NCI-H2171 treated with DMSO at 0.1 percent for 48 hours (cell line): ENCODE measurements at regions not wholly inside any gene's neighbourhood (a gene's known extent, or its start where the extent isn't known, plus 50 kb on each side); places are given as distances from the start of the nearest gene placed in this dataset.
"Not testable (repeated sequence)": the region's sequence is repeated elsewhere in the genome, so short reads cannot be mapped to it uniquely, and the experiment has no call there.

Experiments used
- DNase-seq: peaks from one replicate; lab custom pipeline; 2025; lab: John Stamatoyannopoulos, UW

DNA sequence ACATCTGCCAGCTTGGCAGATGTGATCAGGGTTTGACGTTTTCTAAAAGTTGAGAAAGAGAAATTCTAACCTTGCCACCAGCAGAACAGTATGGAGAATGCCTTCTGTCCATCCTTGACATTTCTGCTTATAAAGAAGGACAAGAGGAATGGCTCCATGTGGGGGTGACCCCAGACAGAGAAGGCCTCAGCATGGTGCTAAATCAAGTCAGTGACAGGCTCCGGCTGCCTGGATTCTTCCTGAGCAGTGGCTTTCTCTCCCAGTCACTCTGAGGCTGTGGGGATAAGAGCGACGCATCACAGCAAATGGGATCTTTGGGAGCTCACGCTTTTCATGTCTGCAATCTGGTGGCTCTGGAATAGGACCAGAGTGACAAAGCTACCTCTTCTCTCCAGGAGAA is 640.2 kb upstream of the CAMK1G start:
- DNase-seq = no peak

DNA sequence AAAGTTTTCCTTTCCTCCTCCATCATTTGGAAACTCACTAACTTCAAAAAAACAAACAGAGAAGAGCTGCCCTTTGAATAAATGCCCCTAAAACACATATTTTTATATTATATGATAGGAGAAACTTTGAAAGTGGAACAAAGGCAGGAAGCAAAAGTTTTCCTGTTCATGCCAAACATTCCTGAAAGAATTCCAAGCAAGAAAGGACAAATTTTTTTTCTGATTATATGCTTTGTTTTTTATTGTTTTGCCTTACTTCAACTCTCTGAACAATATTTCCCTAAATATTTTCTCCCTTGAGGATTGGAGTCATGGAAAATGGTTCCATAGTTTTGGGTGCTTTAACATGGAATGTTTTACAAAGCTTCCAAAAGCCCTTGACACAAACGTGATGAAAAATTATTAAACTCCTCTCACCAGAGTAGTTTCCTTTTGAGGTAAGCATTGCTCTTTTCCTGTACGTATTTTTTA is 638.5 kb upstream of the CAMK1G start:
- DNase-seq = no peak

DNA sequence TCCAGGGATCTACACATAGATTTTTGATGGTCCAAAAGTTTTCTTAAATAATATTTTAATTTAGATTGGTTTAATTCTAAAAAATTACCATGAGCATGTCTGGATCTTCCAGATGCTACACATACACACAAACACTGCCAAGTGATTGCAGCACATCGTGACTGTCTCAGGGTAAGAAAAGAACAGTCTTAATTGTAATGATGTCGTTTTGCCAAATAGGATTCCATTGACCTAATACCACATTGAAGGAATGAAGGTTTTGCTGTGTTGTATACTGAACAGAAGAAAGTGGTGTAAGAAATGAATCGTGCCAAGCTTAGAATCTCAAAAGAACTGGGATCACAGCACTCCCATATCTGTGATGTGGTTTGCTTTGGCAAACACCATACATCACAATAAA is 633.3 kb upstream of the CAMK1G start:
- no peak for DNase-seq

DNA sequence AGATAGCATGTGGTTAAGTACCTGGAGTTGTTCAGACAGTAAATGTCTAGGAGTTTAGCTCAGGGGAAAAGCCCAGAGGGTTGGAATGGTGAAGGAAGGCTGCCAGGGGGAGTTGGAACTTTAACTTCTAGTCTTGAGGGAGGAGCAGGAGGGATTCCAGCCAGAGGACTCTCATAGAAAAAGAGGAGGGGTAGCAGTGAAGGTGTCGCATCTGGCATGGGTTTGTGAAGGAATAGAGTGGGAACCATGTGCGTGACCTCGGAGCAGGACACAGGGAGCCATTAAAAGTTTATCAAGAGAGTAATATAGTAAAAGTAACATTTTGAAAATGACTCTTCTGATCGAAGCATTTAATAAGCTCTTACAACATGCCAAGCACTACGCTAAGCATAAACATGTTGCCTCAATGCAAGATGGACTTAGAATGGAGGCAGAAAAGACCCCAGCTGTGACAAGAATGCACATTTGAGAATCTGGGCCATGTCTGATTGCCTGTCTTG is 632.4 kb upstream of the CAMK1G start:
- DNase-seq = no peak

DNA sequence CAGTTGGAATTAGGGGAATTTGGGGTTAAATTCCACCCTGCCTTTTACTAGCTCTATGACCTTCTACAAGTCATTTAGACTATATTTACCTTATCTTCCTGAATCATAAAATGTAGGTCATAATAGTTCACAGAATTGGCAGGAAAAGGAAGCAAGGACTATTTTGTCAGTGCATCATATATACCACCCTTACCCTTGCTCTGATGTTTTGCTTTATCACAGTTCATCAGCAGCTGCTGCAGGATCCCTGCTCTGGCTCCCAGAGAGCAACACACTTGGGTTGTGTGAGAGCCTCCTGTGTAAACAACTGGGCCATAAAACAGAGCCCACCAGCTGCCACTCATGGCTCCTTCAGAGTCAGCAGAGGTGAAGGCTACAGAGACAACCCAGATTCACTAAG is 631.6 kb upstream of the CAMK1G start:
- DNase-seq = peak; percentile 30

DNA sequence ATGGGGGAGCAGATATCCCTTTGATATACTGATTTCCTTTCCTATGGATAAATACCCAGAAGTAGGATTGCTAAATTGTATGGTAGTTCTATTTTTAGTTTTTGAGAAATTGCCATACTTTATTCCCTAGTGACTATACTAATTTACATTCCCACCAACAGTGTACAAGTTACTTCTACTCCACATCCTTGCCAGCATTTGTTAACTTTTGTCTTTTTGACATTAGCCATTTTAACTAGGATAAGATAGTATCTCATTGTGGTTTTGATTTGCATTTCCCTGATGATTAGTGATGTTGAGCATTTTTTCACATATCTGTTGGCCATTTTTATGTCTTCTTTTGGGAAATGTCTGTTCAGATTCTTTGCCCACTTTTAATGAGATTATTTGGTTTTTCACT is 620.6 kb upstream of the CAMK1G start:
- DNase-seq = no peak

DNA sequence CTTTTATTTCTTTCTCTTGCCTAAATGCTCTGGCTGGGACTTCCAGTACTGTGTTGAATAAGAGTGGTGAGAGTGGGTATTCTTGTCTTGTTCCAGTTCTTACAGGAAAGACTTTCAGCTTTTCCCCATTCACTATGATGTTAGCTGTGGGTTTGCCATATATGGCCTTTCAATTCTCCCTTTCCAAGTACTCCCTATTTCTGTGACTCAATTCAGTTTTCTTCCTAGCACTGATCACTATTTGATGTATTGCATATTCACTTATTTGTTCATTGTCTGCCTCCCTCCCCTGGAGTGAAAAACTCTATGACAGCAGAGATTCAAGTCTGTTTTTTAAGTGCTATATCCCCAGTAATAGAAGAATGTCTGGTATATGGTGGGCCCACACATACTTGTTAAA is 618.2 kb upstream of the CAMK1G start:
- no peak for DNase-seq

DNA sequence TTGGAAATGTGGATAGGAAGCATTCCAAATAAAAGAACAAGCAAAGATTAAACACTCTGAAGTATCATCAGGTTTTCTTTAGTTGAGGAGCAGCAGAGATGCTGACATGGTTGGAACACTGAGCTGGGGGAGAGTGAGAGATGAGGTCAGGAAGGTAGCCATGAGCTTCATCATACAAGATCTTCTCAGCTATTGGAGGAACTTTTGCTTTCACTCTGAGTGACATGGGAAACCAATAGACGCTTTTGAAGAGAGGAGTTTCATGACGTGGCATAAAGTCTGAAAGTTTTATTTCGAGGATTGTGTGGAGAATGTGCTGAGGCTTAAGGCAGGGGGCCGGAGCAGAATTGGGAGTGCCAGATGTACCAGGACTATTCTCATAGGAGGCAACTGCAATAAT is 616.2 kb upstream of the CAMK1G start:
- DNase-seq = no peak

DNA sequence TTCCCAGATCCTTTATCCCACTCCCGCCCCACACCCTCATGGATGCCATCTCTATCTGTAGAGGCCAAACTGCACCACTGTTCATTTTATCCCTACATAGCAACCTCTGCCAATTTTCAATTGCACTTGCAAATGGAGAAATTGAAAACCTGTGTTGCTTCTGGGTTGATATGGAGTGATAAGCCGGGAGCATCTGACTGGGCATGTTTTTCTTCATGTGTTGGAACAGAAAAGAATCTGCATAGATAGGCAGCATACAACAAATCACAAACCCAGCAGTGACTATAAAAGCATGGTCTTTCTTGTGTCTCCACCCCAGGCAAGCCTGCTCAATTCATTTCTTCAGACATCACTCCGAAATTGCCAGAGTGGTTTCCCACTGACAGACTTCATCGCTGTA is 608.8 kb upstream of the CAMK1G start:
- DNase-seq = no peak

DNA sequence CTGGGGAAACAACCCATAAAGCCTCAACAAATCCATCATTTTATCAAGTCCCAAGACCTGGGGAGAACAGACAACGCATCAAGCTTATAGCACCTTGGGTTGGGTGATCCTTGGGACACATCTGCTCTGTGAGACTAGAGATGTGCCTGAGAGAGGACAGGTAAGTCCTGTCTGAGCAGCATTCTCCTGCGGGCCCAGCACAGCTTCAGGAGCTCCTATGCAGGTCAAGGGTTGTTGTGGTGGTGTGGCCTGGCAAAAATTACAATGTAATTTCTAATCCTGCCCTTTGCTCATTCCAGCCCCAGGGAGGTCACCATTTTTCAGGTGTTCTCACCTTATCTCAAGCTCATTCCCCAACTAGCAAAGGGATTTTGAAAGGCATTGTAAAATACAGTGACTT is 608.1 kb upstream of the CAMK1G start:
- DNase-seq = no peak

DNA sequence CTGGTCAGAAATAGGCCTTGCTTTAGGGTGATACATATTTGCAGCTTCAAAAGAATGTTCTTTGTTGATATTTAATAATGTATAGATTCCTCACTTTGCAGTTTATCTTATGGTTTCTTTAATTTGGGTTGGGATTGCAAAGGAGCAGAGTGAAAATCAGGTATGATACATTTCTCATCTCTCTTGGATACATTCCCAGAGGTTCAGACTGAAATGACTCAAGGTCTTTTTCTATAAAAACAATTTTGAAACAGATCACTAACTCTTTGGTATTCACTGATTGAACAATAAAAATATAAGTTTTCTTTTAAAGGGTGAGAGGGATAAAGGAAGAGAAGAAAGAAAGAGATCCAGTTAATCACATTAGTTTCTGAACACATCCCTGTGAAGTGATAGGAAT is 606.5 kb upstream of the CAMK1G start:
- no peak for DNase-seq

DNA sequence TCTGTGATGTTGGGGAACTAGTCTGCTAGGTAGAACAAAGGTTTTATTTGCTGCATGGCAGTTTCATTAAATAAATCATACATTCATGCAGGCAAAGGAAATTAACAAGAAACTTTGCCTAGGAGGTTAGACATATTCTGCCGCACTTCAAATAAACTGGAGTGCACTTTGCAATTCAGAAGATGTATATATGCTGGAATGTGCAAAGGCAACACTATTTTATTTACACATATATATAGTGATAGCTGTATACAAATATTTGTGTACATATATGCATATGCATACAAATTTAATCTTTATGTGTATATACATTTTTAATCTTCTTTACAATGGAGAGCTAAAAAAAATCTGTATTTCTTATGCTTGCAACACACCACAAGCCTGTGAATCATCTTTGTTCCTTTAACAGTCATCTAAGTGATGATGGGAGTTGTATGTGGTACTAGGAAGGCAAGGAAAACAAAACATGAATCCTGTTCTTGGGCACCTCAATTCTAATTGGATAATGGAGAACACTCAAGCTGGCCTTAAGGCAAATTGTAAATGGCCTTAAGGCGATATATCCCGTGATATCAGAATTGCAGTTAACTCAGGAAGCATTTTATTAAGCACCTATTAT is 605.8 kb upstream of the CAMK1G start:
- no peak for DNase-seq

DNA sequence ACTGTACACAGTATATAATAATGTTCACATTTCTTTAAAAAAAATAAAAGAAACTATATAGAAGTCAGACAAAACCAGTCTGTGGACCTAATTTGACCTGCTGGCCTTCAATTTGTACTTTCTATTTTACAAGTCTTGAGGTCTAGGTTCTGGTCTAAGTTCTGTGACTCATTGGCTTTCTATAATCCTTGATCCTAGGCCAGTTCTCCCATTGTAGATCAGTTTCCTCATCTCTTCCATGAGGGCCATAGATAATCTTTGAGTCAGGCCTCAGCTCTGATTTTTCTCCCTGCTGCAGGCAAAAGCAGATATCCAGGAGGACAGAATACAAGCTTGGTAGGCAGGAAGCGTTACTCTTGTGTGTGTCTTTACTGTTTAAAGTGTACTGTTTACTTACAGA is 603.7 kb upstream of the CAMK1G start:
- DNase-seq = no peak

DNA sequence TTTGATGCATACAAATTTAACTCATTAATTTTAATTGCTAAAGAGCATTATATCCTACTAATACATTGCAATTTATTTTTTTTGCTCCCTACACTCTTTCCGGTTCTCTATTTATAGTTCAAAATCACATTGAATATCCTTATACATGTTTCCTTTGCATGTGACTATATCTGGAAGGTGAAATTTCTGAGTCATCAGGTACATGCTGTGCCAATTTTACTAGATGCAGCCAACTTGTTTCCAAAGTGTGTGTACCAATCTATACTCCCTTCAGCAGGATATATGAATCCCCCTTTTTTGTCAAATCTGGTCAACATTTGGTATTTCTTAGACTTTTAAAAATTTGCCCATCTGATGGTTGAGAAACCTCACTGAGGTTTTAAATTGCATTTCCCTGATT is 602.9 kb upstream of the CAMK1G start:
- DNase-seq = no peak

DNA sequence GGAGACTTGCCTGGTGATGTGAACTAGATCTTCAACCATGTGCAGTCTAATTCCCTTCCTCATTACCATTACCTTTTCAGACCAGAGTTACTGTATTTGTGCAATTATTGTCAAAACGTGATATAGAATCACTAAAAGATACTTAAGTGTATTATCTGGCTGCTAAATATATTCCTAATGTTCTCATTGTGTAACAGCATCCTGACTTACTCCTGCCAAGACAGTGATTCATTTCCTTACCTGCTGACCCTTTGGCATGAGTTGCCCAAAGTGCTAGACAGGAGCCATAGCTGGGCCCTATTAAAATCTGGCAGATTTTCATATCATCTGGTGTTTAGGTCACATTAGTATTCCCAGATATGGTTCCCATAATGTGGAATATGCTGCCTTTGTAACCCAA is 598.3 kb upstream of the CAMK1G start:
- DNase-seq = no peak

DNA sequence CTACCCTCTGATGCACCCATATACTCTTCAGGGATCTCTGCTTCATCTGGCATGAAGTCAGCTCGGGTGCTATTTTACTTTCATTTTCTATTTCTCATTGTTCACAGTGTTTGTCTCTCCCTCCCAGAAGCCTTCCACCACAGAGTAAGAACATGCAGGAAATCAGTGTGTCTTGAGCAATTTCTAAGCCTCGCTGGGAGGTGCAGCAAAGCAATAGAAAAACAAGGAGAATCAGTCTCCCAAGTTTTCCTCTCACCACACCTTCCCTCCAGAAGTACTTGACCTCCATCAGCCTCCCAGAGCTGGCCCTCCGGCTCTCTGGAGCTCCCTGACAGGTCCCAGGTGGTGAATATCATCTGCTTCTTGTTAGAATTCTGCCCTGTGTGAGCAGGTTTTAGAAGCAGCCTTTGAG is 594.7 kb upstream of the CAMK1G start:
- peak; percentile 4 for DNase-seq

DNA sequence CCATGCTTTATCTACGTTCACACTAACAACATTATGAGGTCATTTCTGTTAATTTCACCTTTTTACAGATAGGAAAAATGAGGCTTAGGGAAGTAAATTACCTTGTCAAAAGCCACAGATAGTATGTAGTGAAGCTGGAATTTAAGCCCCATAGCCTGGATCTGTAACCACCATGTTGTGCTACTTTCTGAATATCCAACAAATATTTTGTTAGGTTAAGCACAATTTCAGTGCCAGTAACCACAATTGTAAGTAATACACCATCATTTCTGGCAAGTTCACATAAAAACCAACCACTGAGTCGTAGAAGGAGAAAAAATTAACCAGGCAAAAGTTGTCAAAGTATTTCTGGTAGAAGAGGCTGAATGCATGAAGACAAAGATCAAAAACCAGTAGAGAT is 593.1 kb upstream of the CAMK1G start:
- no peak for DNase-seq

DNA sequence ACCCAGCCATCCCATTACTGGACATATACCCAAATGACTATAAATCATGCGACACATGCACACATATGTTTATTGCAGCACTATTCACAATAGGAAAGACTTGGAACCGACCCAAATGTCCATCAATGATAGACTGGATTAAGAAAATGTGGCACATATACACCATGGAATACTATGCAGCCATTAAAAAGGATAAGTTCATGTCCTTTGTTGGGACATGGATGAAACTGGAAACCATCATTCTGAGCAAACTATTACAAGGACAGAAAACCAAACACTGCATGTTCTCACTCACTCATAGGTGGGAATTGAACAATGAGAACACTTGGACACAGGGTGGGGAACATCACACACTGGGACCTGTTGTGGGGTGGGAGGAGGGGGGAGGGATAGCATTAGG is 586.5 kb upstream of the CAMK1G start:
- not testable (repeated sequence) for DNase-seq

DNA sequence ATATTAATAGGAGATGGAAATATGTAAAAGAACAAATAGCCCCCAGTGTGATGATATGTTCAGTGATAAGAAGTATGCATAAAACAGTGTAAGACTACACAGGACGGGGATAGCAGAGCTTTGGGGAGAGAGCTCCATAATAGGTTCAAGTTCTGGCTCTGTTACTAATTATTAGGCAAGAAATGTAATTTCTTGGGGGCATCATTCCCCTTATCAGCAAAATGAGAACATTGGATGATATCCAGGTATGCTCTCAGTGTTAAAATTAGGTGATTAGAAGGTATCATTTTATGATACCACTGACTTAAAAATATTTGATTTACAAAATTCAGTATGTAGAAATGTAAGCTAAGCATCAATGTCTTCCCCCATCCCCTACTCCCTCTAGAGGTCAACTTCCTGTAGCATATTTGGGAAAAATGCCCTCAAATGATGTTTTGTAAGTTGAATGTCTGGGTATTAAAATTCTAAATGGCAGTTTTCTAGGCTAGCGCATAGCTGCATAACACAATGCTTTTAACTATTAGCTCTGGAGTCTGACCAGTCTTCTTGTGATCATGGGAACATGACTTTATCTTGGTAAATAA is 585.7 kb upstream of the CAMK1G start:
- DNase-seq = peak; percentile 4

DNA sequence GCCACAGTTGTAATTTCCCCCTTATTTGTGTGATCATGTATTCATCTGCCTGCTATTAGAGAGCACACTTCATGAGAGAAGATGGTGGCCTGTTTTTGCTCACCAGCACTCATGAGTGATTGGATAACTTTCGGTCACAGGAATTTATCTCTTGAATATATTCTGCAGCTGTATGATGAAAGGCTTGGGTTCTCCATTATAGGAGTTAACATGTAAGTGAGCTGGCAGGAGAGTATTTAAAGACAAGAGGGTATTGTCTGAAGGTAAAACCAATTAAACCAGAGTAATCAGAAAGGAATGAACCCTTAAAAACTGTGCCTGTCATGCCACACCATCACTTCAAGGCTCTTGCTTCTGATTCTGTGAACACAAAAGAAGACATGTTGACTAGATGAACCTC is 574.9 kb upstream of the CAMK1G start:
- DNase-seq = no peak

DNA sequence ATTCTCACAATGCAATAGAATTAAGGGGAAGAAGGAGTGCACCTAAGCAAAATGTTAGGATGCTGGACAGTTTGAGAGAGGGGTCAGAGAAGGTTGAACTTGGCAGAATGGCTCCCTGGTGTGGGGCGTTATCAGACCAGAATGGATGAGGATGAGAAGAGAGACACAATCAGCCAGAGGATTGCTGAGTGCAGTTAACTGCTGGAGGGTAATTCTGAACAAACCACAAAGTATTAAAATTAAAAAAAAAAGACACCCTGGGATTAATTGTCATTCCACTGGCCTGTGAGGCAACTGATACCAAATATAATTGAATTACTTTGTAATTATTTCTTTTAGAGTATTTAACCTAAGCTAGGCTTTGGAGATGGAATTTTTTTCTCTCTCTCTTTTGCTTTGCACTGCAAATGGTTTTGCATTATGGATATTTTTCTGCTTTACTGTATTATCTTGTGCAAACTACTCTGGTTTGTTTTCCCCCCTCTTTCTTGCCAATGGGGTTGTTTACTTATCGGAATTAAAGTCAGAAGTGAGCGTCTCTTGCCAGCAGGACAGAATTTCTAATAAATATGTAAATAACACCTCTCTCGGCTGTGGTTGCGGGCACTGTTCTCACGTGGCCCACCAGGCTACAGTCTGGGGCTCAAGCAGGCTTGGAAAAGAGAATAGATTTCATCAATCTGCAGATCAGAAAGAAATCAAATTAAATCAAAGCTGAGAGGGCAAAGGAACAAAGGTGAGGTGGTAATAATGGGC is 572.9 kb upstream of the CAMK1G start:
- DNase-seq = no peak

DNA sequence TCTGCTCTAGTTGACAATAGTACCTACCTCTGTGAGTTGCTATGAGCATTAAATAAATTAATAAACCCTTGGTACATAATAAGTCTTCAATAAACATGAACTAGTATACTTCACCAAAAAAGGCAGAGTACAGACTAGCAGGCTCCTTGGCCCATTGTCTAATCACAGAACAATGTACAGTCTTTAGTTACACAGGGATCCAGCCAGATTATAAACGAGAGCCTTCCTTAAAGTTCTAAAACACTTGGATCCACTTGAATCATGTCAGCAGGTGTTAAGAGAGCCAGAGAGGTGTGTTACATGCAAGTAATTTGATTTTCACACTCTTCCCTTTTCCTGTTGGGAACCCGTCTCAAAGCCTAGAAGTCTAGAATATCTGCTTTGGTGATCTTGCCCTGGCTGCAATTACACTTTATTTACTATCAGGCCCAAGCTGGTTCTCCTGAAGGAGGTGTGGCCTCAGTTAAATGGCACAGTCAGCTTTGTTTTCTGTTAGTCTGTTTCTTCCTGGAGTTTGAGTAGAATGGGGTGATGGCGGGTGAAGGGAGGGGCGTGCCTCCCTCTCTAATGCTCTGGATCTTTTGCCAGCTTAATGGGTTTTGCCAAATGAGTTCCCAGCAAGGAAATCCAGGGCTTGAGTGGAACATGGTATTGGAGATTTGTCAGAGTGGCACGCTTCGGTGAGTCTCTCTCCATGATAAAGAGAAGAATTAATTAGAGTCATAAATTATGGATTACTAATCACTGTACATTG is 570.9 kb upstream of the CAMK1G start:
- no peak for DNase-seq

DNA sequence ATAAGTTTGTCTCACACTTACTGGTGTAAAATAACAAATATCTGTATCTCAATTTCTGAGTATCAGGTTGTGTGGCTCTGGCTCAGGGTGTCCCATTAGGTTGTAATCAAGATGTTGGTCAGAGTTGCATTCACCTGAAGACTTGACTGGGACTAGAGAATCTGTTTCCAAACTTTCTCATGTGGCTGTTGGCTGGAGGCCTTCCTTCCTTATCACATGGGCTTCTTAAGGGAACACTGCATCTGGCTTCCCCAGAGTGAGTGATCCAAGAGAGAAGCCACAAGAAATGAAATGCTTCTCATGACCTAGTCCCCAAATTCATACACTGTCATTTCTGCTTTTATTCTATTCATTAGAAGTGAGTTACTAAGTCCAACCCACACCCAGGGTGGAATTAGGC is 568.4 kb upstream of the CAMK1G start:
- DNase-seq = no peak
